ENCODE measurements at regions not wholly inside any gene's neighbourhood (a gene's known extent, or its start where the extent isn't known, plus 50 kb on each side); places are given as distances from the start of the nearest gene placed in this dataset.

GRCh38 chr2:57884281-57884680 is 162.3 kb upstream of the VRK2 start:
- Histone ChIP-seq H4K20me1 (ENCODE audit: insufficient read depth, low read length, poor library complexity, severe bottlenecking) (no peaks in the 10 kb centered on the region), H3K9ac (ENCODE audit: low read depth, low read length, poor library complexity, severe bottlenecking) (no peak overlapping the region), H3K36me3 (ENCODE audit: insufficient read depth, low read length) (no peaks in the 10 kb centered on the region), H3K4me3 (ENCODE audit: low read length, poor library complexity, severe bottlenecking) (no peak overlapping the region), H3K9me3 (ENCODE audit: insufficient read depth, low read depth, low read length) (no peaks in the 10 kb centered on the region), H3K4me1 (ENCODE audit: insufficient read depth, low read length, poor library complexity, severe bottlenecking) (no peaks in the 10 kb centered on the region), H3K79me2 (ENCODE audit: insufficient read depth, low read length) (no peaks in the 10 kb centered on the region), H3K4me2 (ENCODE audit: low read depth, low read length, poor library complexity, severe bottlenecking) (no peak overlapping the region), H2AFZ (ENCODE audit: low read length) (no peak overlapping the region), H3K27me3 (ENCODE audit: insufficient read depth, low read length, poor library complexity, severe bottlenecking) (no peaks in the 10 kb centered on the region), H3K9me2 (replicated peaks; ENCODE audit: low read depth, low read length) (no peaks in the 10 kb centered on the region), H3F3A (ENCODE audit: low read depth) (no peaks in the 10 kb centered on the region)
- TF ChIP-seq CTCF (conservative IDR thresholded peaks at IDR 0.05; ENCODE audit: low read length) (no peak), EZH2phosphoT487 (IDR thresholded peaks at IDR 0.05; ENCODE audit: borderline replicate concordance) (no peak)

DNA sequence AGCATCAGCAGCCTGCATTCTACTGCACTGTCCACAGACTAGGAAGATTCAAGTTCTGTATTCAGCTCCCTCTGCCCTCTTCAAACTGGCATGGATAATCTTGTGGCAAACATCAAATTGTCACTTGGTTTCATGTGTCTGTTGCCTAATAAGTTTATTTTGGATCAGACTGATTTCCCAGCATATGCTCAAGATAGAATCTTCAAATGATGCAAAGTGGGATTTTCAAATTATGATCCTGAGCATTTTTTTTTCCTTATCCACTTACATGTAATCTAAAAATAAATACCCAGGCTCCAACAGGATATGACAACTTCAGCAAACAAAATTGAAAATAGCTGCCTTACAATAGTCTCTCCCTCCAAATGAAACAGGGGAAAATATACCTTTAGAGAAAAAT is 160.9 kb upstream of the VRK2 start:
- Histone ChIP-seq H4K20me1 (ENCODE audit: insufficient read depth, low read length, poor library complexity, severe bottlenecking) (no peaks in the 10 kb centered on the region), H3K9ac (ENCODE audit: low read depth, low read length, poor library complexity, severe bottlenecking) (no peak overlapping the region), H3K4me3 (ENCODE audit: low read length, poor library complexity, severe bottlenecking) (no peak overlapping the region), H3K27me3 (ENCODE audit: insufficient read depth, low read length, poor library complexity, severe bottlenecking) (no peaks in the 10 kb centered on the region), H2AFZ (ENCODE audit: low read length) (no peak overlapping the region), H3K4me2 (ENCODE audit: low read depth, low read length, poor library complexity, severe bottlenecking) (no peak overlapping the region), H3F3A (ENCODE audit: low read depth) (no peaks in the 10 kb centered on the region), H3K4me1 (ENCODE audit: insufficient read depth, low read length, poor library complexity, severe bottlenecking) (no peaks in the 10 kb centered on the region), H3K36me3 (ENCODE audit: insufficient read depth, low read length) (no peaks in the 10 kb centered on the region), H3K79me2 (ENCODE audit: insufficient read depth, low read length) (no peaks in the 10 kb centered on the region), H3K9me2 (replicated peaks; ENCODE audit: low read depth, low read length) (no peaks in the 10 kb centered on the region), H3K9me3 (ENCODE audit: insufficient read depth, low read depth, low read length) (no peaks in the 10 kb centered on the region)
- TF ChIP-seq CTCF (conservative IDR thresholded peaks at IDR 0.05; ENCODE audit: low read length) = no peak
- TF ChIP-seq EZH2phosphoT487 (IDR thresholded peaks at IDR 0.05; ENCODE audit: borderline replicate concordance) = no peak

DNA sequence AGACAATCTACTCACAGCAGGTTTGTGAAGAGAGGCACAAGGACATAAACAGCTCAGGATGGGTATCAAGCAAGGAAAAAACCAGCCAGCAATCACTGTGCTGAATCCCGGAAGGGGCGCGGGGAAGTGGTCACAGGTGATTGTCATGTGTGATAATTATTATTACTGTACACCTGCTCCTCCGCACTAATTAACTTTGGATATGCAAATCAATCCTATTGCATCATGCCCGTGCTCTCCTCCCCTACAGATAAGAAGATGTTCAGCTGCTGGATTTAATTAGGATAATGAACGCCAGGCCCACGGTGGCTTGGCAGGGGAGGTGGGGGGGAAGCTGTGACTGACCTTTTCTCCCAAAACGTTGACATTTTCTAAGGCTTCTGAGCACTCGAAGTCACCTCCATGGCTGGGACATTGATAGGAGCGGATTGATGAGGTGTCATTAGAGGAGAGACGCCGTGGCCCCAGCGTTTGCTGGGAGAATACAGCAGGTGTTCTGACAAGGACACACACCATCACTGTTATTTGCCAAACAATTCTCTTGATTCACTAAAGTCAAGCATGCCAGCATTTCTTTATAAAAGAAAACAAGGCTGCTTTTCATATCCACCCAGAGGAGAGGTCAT is 160.3 kb upstream of the VRK2 start:
- H3K27me3 ChIP-seq (ENCODE audit: insufficient read depth, low read length, poor library complexity, severe bottlenecking) = no peaks in the 10 kb centered on the region
- H3F3A ChIP-seq (ENCODE audit: low read depth) = no peaks in the 10 kb centered on the region
- no peak overlapping the region for H3K4me2 ChIP-seq (ENCODE audit: low read depth, low read length, poor library complexity, severe bottlenecking)
- TF ChIP-seq CTCF (conservative IDR thresholded peaks at IDR 0.05; ENCODE audit: low read length) = no peak
- TF ChIP-seq EZH2phosphoT487 (IDR thresholded peaks at IDR 0.05; ENCODE audit: borderline replicate concordance) = no peak
- no peaks in the 10 kb centered on the region for H3K36me3 ChIP-seq (ENCODE audit: insufficient read depth, low read length)
- H3K9me3 ChIP-seq (ENCODE audit: insufficient read depth, low read depth, low read length) = no peaks in the 10 kb centered on the region
- no peak overlapping the region for H3K9ac ChIP-seq (ENCODE audit: low read depth, low read length, poor library complexity, severe bottlenecking)
- H3K9me2 ChIP-seq (replicated peaks; ENCODE audit: low read depth, low read length) = no peaks in the 10 kb centered on the region
- no peak overlapping the region for H3K4me3 ChIP-seq (ENCODE audit: low read length, poor library complexity, severe bottlenecking)
- no peaks in the 10 kb centered on the region for H3K79me2 ChIP-seq (ENCODE audit: insufficient read depth, low read length)
- no peaks in the 10 kb centered on the region for H4K20me1 ChIP-seq (ENCODE audit: insufficient read depth, low read length, poor library complexity, severe bottlenecking)
- H3K4me1 ChIP-seq (ENCODE audit: insufficient read depth, low read length, poor library complexity, severe bottlenecking) = no peaks in the 10 kb centered on the region
- no peak overlapping the region for H2AFZ ChIP-seq (ENCODE audit: low read length)
